Kidney (tissue), 13 donors: ENCODE measurements at regions not wholly inside any gene's neighbourhood (a gene's known extent, or its start where the extent isn't known, plus 50 kb on each side); places are given as distances from the start of the nearest gene placed in this dataset.

Experiments used
- DNase-seq, 5 donors: peaks; one replicate each; pipeline ENCODE4 v3.0.0-alpha.2; 2013 to 2020
- FAIRE-seq: peaks from 2 replicates; lab custom pipeline; 2012; peaks lifted over from hg19 to GRCh38; lab: Jason Lieb, UNC
- H3K27ac ChIP-seq, 2 donors: one replicate each; pipeline ENCODE4 v1.7.0; 2013; ENCODE audit warnings: low read depth in 2 of 2, low read length in 2 of 2, inconsistent platforms in 1 of 2
- H3K27me3 ChIP-seq: one replicate; pipeline ENCODE4 v1.7.1; 2013; ENCODE audit warnings: low read length, inconsistent platforms; ENCODE audit not compliant: control insufficient read depth, insufficient read depth
- H3K36me3 ChIP-seq, 3 donors: one replicate each; pipeline versions ENCODE4 v1.7.0 to v1.7.1; 2013; ENCODE audit warnings: low read length in 3 of 3, control low read depth in 1 of 3, inconsistent platforms in 1 of 3; ENCODE audit not compliant: insufficient read depth in 3 of 3, control insufficient read depth in 2 of 3
- H3K4me1 ChIP-seq, 3 donors: one replicate each; pipeline versions ENCODE4 v1.7.0 to v1.7.1; 2013; ENCODE audit warnings: low read length in 3 of 3, inconsistent platforms in 1 of 3, low read depth in 1 of 3; ENCODE audit not compliant: control insufficient read depth in 2 of 3, insufficient read depth in 2 of 3
- H3K4me3 ChIP-seq, 3 donors: one replicate each; pipeline versions ENCODE4 v1.7.0 to v1.8.1; 2013; ENCODE audit warnings: low read length in 3 of 3, control low read depth in 1 of 3, inconsistent platforms in 1 of 3
- H3K9ac ChIP-seq, 3 donors: one replicate each; pipeline versions ENCODE4 v1.7.0 to v1.7.1; 2013; ENCODE audit warnings: low read length in 3 of 3, control low read depth in 1 of 3, inconsistent platforms in 1 of 3
- H3K9me3 ChIP-seq, 3 donors: one replicate each; pipeline versions ENCODE4 v1.7.0 to v1.7.1; 2013; ENCODE audit warnings: low read length in 3 of 3, control low read depth in 1 of 3, inconsistent platforms in 1 of 3; ENCODE audit not compliant: control insufficient read depth in 2 of 3, insufficient read depth in 1 of 3
- intact Hi-C: fragments of 100-400 bp; cut with DNase I; formaldehyde crosslinking; loops from one replicate; pipeline ENCODE4 v1.11.1; 2022
- TF ChIP-seq, protein P1 (sequence below): IDR thresholded peaks from 3 replicates; pipeline ENCODE4 v1.5.1; 2012; ENCODE audit warnings: mild to moderate bottlenecking, moderate library complexity, borderline replicate concordance; ENCODE audit not compliant: insufficient read depth; ENCODE audit errors: extremely low read depth
- donor health status: control.
- donor health status: control.
- donor health status: control.
- donor health status: control.
- donor health status: control.
- donor health status: DM: yes; HTN: yes; CAD: no.
- donor health status: Normal renal cell carcinoma (clear cell type).

DNA sequence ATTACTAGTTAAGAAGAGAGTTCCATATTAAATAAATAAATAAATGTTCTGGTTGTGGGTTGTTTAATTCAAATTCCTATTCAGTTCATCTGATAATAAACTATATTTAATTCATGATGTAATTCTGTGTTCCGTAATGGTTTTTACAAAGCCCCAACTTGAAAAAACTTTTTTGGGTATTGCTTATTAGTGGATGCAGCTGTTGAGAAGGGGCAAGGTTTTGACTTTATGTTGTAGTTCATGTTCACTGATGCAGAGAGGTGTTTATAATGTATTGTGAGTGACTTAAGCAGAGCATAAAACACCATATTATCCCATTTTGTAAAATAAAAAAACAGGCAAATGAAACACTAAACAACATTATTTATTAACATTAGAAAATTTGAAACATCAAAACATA, 107.3 kb upstream of the TNFSF11 start:
- Histone ChIP-seq H3K9ac (no peak overlapping the region), H3K9me3 (no peaks in the 10 kb centered on the region)
- intact Hi-C loops, result no loop called here

DNA sequence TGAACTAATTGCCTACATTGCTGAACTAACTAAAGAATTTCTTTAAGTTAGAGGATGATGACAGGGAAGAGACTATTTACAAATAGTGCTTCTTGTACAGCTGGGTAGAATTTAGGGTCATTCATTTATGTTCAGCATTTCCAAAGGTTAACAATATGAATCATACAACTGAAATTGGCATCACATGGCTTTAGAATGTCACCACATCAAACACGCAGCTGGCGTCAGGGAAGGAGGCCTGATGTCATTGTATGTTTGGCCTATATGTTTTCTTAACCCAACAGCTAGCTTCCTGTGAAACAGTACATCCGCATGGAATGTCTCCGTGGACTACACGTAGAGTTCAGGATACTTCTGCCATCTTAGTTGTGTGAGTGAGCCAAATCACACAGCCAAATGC, 99.0 kb upstream of the TNFSF11 start:
- no peaks in the 10 kb centered on the region for H3K36me3 ChIP-seq
- TF ChIP-seq, protein P1, sequence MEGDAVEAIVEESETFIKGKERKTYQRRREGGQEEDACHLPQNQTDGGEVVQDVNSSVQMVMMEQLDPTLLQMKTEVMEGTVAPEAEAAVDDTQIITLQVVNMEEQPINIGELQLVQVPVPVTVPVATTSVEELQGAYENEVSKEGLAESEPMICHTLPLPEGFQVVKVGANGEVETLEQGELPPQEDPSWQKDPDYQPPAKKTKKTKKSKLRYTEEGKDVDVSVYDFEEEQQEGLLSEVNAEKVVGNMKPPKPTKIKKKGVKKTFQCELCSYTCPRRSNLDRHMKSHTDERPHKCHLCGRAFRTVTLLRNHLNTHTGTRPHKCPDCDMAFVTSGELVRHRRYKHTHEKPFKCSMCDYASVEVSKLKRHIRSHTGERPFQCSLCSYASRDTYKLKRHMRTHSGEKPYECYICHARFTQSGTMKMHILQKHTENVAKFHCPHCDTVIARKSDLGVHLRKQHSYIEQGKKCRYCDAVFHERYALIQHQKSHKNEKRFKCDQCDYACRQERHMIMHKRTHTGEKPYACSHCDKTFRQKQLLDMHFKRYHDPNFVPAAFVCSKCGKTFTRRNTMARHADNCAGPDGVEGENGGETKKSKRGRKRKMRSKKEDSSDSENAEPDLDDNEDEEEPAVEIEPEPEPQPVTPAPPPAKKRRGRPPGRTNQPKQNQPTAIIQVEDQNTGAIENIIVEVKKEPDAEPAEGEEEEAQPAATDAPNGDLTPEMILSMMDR, result no peak
- H3K27me3 ChIP-seq, result no peaks in the 10 kb centered on the region
- FAIRE-seq, result no peak
- intact Hi-C loops, result no loop called here
- H3K27ac ChIP-seq, result no peak overlapping the region
- no peaks in the 10 kb centered on the region for H3K9me3 ChIP-seq
- no peak overlapping the region for H3K4me3 ChIP-seq
- no peak overlapping the region for H3K9ac ChIP-seq
- peak in 1 of 5 donors; percentile 9 for DNase-seq
- H3K4me1 ChIP-seq, result no peaks in the 10 kb centered on the region

More for the DNA sequence above, 107.3 kb upstream of the TNFSF11 start:
- no peak for DNase-seq
- Histone ChIP-seq H3K27me3 (no peaks in the 10 kb centered on the region), H3K4me1 (no peaks in the 10 kb centered on the region), H3K27ac (no peak overlapping the region), H3K4me3 (no peak overlapping the region), H3K36me3 (no peaks in the 10 kb centered on the region)
- TF ChIP-seq, protein P1, result no peak
- FAIRE-seq, result no peak

DNA sequence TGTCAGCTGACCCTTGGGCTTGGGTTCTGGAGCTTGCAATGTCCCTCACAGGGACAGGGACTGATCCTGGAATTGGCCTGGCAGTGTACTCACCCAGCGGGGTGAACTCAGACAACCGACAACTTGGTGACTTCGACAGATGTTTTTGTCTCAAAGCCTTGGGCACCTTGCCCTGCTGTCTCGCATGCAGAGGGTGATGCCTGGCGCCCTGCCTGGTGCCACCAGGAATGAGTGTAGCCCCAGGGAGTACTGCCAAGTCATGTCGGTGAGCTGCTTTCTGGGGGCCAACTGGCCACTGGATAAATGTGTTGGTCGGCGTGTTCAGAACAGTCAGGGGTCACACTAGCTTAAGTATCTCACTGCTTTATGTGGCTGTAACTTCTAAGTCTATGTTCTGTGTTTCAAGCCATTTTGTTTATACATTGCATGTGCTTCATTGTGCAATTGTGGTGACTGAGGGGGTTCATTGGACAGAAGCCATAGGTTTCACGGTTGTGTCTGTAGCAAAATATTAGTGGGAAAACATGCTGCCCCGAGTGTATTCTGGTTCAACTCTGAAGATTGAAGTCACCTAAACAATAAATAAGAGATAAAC, 96.3 kb upstream of the TNFSF11 start:
- H3K27me3 ChIP-seq, result no peaks in the 10 kb centered on the region
- H3K9ac ChIP-seq, result no peak overlapping the region
- H3K36me3 ChIP-seq, result no peaks in the 10 kb centered on the region
- no peak for FAIRE-seq
- H3K4me3 ChIP-seq, result no peak overlapping the region
- no peaks in the 10 kb centered on the region for H3K9me3 ChIP-seq
- TF ChIP-seq, protein P1, result no peak
- no peaks in the 10 kb centered on the region for H3K4me1 ChIP-seq
- intact Hi-C loops, result no loop called here
- no peak overlapping the region for H3K27ac ChIP-seq
- peak in 1 of 5 donors; percentile 38 for DNase-seq
